ENCODE measurements at regions not wholly inside any gene's neighbourhood (a gene's known extent, or its start where the extent isn't known, plus 50 kb on each side); places are given as distances from the start of the nearest gene placed in this dataset.

- DNase-seq, result no peak
- no peak for ATAC-seq
- TF ChIP-seq CTCF (IDR thresholded peaks at IDR 0.05) (no peak), POLR2A (IDR thresholded peaks at IDR 0.05) (no peak)
- no peaks in the 10 kb centered on the region for H3K9me3 ChIP-seq
- no peaks in the 10 kb centered on the region for H3K4me1 ChIP-seq
- no peak overlapping the region for H3K27ac ChIP-seq
- WGBS, 2 donors, result 56 to 67% methylated on average over 5 to 6 of the region's 6 CpGs
- H3K4me3 ChIP-seq, result no peak overlapping the region
- no peaks in the 10 kb centered on the region for H3K27me3 ChIP-seq
- intact Hi-C loops (cut with DNase I), result no loop called here
- H3K36me3 ChIP-seq (replicated peaks in 1 of 2; ENCODE audit: insufficient read depth in 1 of 2, low read depth in 2 of 2), result no peaks in the 10 kb centered on the region
These were observed 149.2 kb downstream of the LY86 start for GRCh38 chr6:6737671-6738070.

GRCh38 chr6:6738108-6738507 is 149.6 kb downstream of the LY86 start:
- WGBS, 2 donors, result 89 to 97% methylated on average over 2 of the region's 2 CpGs
- no peak overlapping the region for H3K27ac ChIP-seq

GRCh38 chr6:6738922-6739716 is 150.6 kb downstream of the LY86 start:
- Histone ChIP-seq H3K4me3 (no peak overlapping the region), H3K27me3 (no peaks in the 10 kb centered on the region), H3K4me1 (no peaks in the 10 kb centered on the region), H3K27ac (no peak overlapping the region), H3K36me3 (replicated peaks in 1 of 2; ENCODE audit: insufficient read depth in 1 of 2, low read depth in 2 of 2) (no peaks in the 10 kb centered on the region), H3K9me3 (no peaks in the 10 kb centered on the region)
- no peak for TF ChIP-seq CTCF (IDR thresholded peaks at IDR 0.05)
- no peak for TF ChIP-seq POLR2A (IDR thresholded peaks at IDR 0.05)
- DNase-seq (no peak), ATAC-seq (no peak)
- 72 to 76% methylated on average over 5 of the region's 5 CpGs for WGBS, 2 donors
- intact Hi-C loops (cut with DNase I), result no loop called here

More at GRCh38 chr6:6738108-6738507, 149.6 kb downstream of the LY86 start:
- Histone ChIP-seq H3K9me3 (no peaks in the 10 kb centered on the region), H3K4me1 (no peaks in the 10 kb centered on the region), H3K36me3 (replicated peaks in 1 of 2; ENCODE audit: insufficient read depth in 1 of 2, low read depth in 2 of 2) (no peaks in the 10 kb centered on the region), H3K4me3 (no peak overlapping the region), H3K27me3 (no peaks in the 10 kb centered on the region)
- DNase-seq, result no peak
- TF ChIP-seq CTCF (IDR thresholded peaks at IDR 0.05) (no peak), POLR2A (IDR thresholded peaks at IDR 0.05) (no peak)
- intact Hi-C loops (cut with DNase I), result no loop called here
- ATAC-seq, result no peak

- Histone ChIP-seq H3K9me3 (no peaks in the 10 kb centered on the region), H3K4me1 (no peaks in the 10 kb centered on the region), H3K27ac (no peak overlapping the region), H3K4me3 (no peak overlapping the region), H3K27me3 (no peaks in the 10 kb centered on the region), H3K36me3 (replicated peaks in 1 of 2; ENCODE audit: insufficient read depth in 1 of 2, low read depth in 2 of 2) (no peaks in the 10 kb centered on the region)
- 83 to 87% methylated on average over 7 of the region's 7 CpGs for WGBS, 2 donors
- DNase-seq, result no peak
- intact Hi-C loops (cut with DNase I), result no loop called here
- TF ChIP-seq POLR2A (IDR thresholded peaks at IDR 0.05), result no peak
- TF ChIP-seq CTCF (IDR thresholded peaks at IDR 0.05), result no peak
- no peak for ATAC-seq
These were observed 152.1 kb downstream of the LY86 start for GRCh38 chr6:6740595-6740994.

- ATAC-seq, result no peak
- Histone ChIP-seq H3K27ac (no peak overlapping the region), H3K27me3 (no peaks in the 10 kb centered on the region), H3K4me3 (no peak overlapping the region), H3K9me3 (no peaks in the 10 kb centered on the region), H3K36me3 (replicated peaks in 1 of 2; ENCODE audit: insufficient read depth in 1 of 2, low read depth in 2 of 2) (no peaks in the 10 kb centered on the region), H3K4me1 (no peaks in the 10 kb centered on the region)
- no peak for TF ChIP-seq CTCF (IDR thresholded peaks at IDR 0.05)
- TF ChIP-seq POLR2A (IDR thresholded peaks at IDR 0.05), result no peak
- intact Hi-C loops (cut with DNase I), result no loop called here
- no peak for DNase-seq
- 71 to 72% methylated on average over 4 of the region's 4 CpGs for WGBS, 2 donors
These were observed 152.7 kb downstream of the LY86 start for GRCh38 chr6:6741264-6741663.

Data from body of pancreas (tissue), 4 donors.